ENCODE measurements at regions not wholly inside any gene's neighbourhood (a gene's known extent, or its start where the extent isn't known, plus 50 kb on each side); places are given as distances from the start of the nearest gene placed in this dataset.

GRCh38 chr11:134483857-134484256 is 71.8 kb upstream of the B3GAT1 start:
- TF ChIP-seq EZH2 (IDR thresholded peaks at IDR 0.05; ENCODE audit: insufficient read depth, low read length) (no peak), CTCF (IDR thresholded peaks at IDR 0.05; ENCODE audit: insufficient read depth, low read depth, low read length) (no peak)

Data from astrocyte (in vitro differentiated cells and primary cell).